HG03558 (cell line): ENCODE measurements at regions not wholly inside any gene's neighbourhood (a gene's known extent, or its start where the extent isn't known, plus 50 kb on each side); places are given as distances from the start of the nearest gene placed in this dataset.
"Not testable (repeated sequence)": the region's sequence is repeated elsewhere in the genome, so short reads cannot be mapped to it uniquely, and the experiment has no call there.

ENCODE experiments used
- ATAC-seq: cut with Tn5 transposase; IDR thresholded peaks from one replicate; pipeline ENCODE4 v1.9.1; 2021; ENCODE audit warnings: moderate number of reproducible peaks; ENCODE audit not compliant: unreplicated experiment; ENCODE audit errors: extremely low read depth

GRCh38 chr4:153887217-153887616, 98.3 kb upstream of the SFRP2 start:
- ATAC-seq = no peak

GRCh38 chr4:153884325-153884724, 95.4 kb upstream of the SFRP2 start:
- ATAC-seq = no peak

GRCh38 chr4:153880983-153881382, 92.1 kb upstream of the SFRP2 start:
- ATAC-seq = no peak

GRCh38 chr4:153877898-153878297, 89.0 kb upstream of the SFRP2 start:
- ATAC-seq = no peak

DNA sequence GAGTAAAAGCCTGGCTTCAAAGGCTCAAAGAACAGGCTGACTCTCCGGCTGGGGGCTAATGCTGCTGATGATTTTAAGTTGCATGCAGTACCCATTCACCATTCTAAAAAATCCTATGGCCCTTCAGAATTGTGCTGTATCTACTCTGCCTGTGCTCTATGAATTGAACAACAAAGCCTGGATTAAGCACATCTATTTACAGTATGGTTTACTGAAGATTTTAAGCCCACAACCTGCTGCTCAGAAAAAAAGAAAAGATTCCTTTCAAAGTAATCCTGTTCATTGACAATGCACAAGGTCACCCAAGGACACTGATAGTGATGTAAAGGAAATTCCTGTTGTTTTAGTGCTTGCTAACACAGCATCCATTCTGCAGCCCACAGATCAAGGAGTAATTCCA, 84.9 kb upstream of the SFRP2 start:
- ATAC-seq = no peak

- ATAC-seq = not testable (repeated sequence)
Observed at GRCh38 chr4:153866766-153867165, 77.9 kb upstream of the SFRP2 start.

GRCh38 chr4:153852501-153852900, 63.6 kb upstream of the SFRP2 start:
- ATAC-seq = no peak

- no peak for ATAC-seq
Observed at GRCh38 chr4:153850533-153851280, 61.8 kb upstream of the SFRP2 start.

- no peak for ATAC-seq
Observed at GRCh38 chr4:153844144-153844543, 55.3 kb upstream of the SFRP2 start.
